IMR-90 (cell line): ENCODE measurements at regions not wholly inside any gene's neighbourhood (a gene's known extent, or its start where the extent isn't known, plus 50 kb on each side); places are given as distances from the start of the nearest gene placed in this dataset.

ENCODE experiments used
- ATAC-seq: fragments of 200-7000 bp; cut with Tn5 transposase; 2 replicates; pipeline ENCODE4 v1.9.1; 2020; ENCODE audit warnings: low read depth, mild to moderate bottlenecking, moderate library complexity
- BruUV-seq: library from RNA; stranded (reverse); fragments of 400-500 nt; replicated peaks from 2 replicates; lab custom pipeline; 2021; lab: Mats Ljungman, UMichigan
- CTCF ChIA-PET: fragments of 300-600 bp; formaldehyde crosslinking; extraction: SDS; loops from one replicate; lab custom pipeline; 2021; ENCODE audit warnings: antibody characterized with exemption; lab: Yijun Ruan, JAX
- POLR2A ChIA-PET: fragments of 300-600 bp; sonication (Branson Sonifier 250); formaldehyde crosslinking; loops from one replicate; lab custom pipeline; 2022; ENCODE audit warnings: antibody characterized with exemption; ENCODE audit not compliant: unreplicated experiment; lab: Charles Lee
- DNase-seq: peaks from one replicate; pipeline ENCODE4 v3.0.0; 2013
- H2AFZ ChIP-seq: replicated peaks from 2 replicates; pipeline ENCODE3; 2013; ENCODE audit warnings: low read length, mild to moderate bottlenecking; ENCODE audit not compliant: poor library complexity
- H2AK5ac ChIP-seq: 2 replicates; pipeline ENCODE4 v1.6.1; 2013; ENCODE audit warnings: low read depth, low read length, inconsistent platforms
- H2AK9ac ChIP-seq: replicated peaks from 2 replicates; pipeline ENCODE3; 2013; ENCODE audit warnings: mild to moderate bottlenecking, low read depth, low read length, moderate library complexity; ENCODE audit not compliant: poor library complexity
- H2BK120ac ChIP-seq: 2 replicates; pipeline ENCODE4 v1.6.1; 2013; ENCODE audit warnings: low read depth, low read length, inconsistent platforms
- H2BK15ac ChIP-seq: 3 replicates; pipeline ENCODE4 v1.6.1; 2013; ENCODE audit warnings: low read depth, low read length, inconsistent platforms
- H2BK20ac ChIP-seq: 2 replicates; pipeline ENCODE4 v1.6.1; 2013; ENCODE audit warnings: low read depth, mild to moderate bottlenecking, inconsistent platforms, low read length, moderate library complexity
- H2BK5ac ChIP-seq: 2 replicates; pipeline ENCODE4 v1.6.1; 2013; ENCODE audit warnings: mild to moderate bottlenecking, low read depth, low read length, inconsistent platforms; ENCODE audit not compliant: poor library complexity, severe bottlenecking
- H3K14ac ChIP-seq: replicated peaks from 2 replicates; pipeline ENCODE4 v1.6.1; 2013; ENCODE audit warnings: low read depth, low read length, inconsistent platforms
- H3K18ac ChIP-seq: 2 replicates; pipeline ENCODE4 v1.6.1; 2013; ENCODE audit warnings: low read depth, low read length, control low read depth
- H3K23ac ChIP-seq: 2 replicates; pipeline ENCODE4 v1.6.1; 2013; ENCODE audit warnings: low read depth, low read length, inconsistent platforms
- H3K27ac ChIP-seq: 2 replicates; pipeline ENCODE4 v1.5.1; 2013; ENCODE audit warnings: mild to moderate bottlenecking, control low read depth, low read length; ENCODE audit not compliant: insufficient read depth
- H3K27me3 ChIP-seq: 2 replicates; pipeline ENCODE4 v1.6.1; 2013; ENCODE audit warnings: low read length; ENCODE audit not compliant: control insufficient read depth, insufficient read depth
- H3K36me3 ChIP-seq: 2 replicates; pipeline ENCODE4 v1.6.1; 2013; ENCODE audit warnings: low read length, mixed read lengths; ENCODE audit not compliant: control insufficient read depth, insufficient read depth
- H3K4ac ChIP-seq: 2 replicates; pipeline ENCODE4 v1.6.1; 2013; ENCODE audit warnings: low read depth, low read length, inconsistent platforms
- H3K4me1 ChIP-seq: 2 replicates; pipeline ENCODE4 v1.6.1; 2013; ENCODE audit warnings: low read length, mixed read lengths; ENCODE audit not compliant: control insufficient read depth, insufficient read depth
- H3K4me2 ChIP-seq: 2 replicates; pipeline ENCODE4 v1.6.1; 2013; ENCODE audit warnings: low read depth, mild to moderate bottlenecking, control low read depth, low read length, moderate library complexity
- H3K4me3 ChIP-seq: 2 replicates; pipeline ENCODE4 v1.5.1; 2013; ENCODE audit warnings: low read depth, mild to moderate bottlenecking, control low read depth, low read length, moderate library complexity; ENCODE audit not compliant: insufficient read depth
- H3K56ac ChIP-seq: 2 replicates; pipeline ENCODE4 v1.6.1; 2013; ENCODE audit warnings: low read length, inconsistent platforms; ENCODE audit not compliant: insufficient read depth; ENCODE audit errors: extremely low read depth
- H3K79me1 ChIP-seq, 2 experiments: 2 replicates each; pipeline ENCODE4 v1.6.1; 2013; ENCODE audit warnings: low read length in 2 of 2, inconsistent platforms in 1 of 2, low read depth in 1 of 2
- H3K9ac ChIP-seq: 2 replicates; pipeline ENCODE4 v1.6.1; 2013; ENCODE audit warnings: low read depth, low read length, control low read depth
- H3K9me1 ChIP-seq: 2 replicates; pipeline ENCODE4 v1.6.1; 2013; ENCODE audit warnings: low read length, inconsistent platforms; ENCODE audit not compliant: insufficient read depth
- H3K9me3 ChIP-seq: 2 replicates; pipeline ENCODE4 v1.6.1; 2013; ENCODE audit warnings: low read length; ENCODE audit not compliant: control insufficient read depth, insufficient read depth
- H4K20me1 ChIP-seq: 2 replicates; pipeline ENCODE4 v1.6.1; 2013; ENCODE audit warnings: low read length, inconsistent platforms; ENCODE audit not compliant: insufficient read depth
- H4K5ac ChIP-seq: 2 replicates; pipeline ENCODE4 v1.6.1; 2013; ENCODE audit warnings: mild to moderate bottlenecking, low read depth, low read length, control low read depth
- H4K8ac ChIP-seq, 2 experiments: 2 replicates each; pipeline ENCODE4 v1.6.1; 2013; ENCODE audit warnings: low read depth in 2 of 2, low read length in 2 of 2, control low read depth in 1 of 2, inconsistent platforms in 1 of 2
- H4K91ac ChIP-seq: 2 replicates; pipeline ENCODE4 v1.6.1; 2013; ENCODE audit warnings: low read depth, low read length, inconsistent platforms; ENCODE audit not compliant: insufficient read depth
- BHLHE40 ChIP-seq: fragments of 150-350 bp; IDR thresholded peaks from 2 replicates; pipeline ENCODE4 v1.6.1; 2016; ENCODE audit warnings: mild to moderate bottlenecking, low read depth, low read length
- CHD1 ChIP-seq: IDR thresholded peaks from 2 replicates; pipeline ENCODE4 v1.6.1; 2012; ENCODE audit warnings: low read depth, low read length, improper control_type of control experiment
- MAFK ChIP-seq: IDR thresholded peaks from 2 replicates; pipeline ENCODE4 v1.6.1; 2012; ENCODE audit warnings: low read depth, low read length, improper control_type of control experiment
- POLR2A ChIP-seq: IDR thresholded peaks from 2 replicates; pipeline ENCODE4 v1.6.1; 2012; ENCODE audit warnings: mild to moderate bottlenecking, low read depth, low read length
- RAD21 ChIP-seq: IDR thresholded peaks from 2 replicates; pipeline ENCODE4 v1.6.1; 2012; ENCODE audit warnings: low read length, improper control_type of control experiment
- SMC3 ChIP-seq: fragments of 150-350 bp; IDR thresholded peaks from 2 replicates; pipeline ENCODE4 v1.6.1; 2016; ENCODE audit warnings: low read depth, mild to moderate bottlenecking, antibody characterized with exemption, low read length, moderate library complexity
- WGBS, 2 experiments: methylation state at CpG; one replicate each; pipeline versions ENCODE4 v1.1.5 to v1.1.7; 2013; ENCODE audit warnings: missing lambda C conversion rate in 2 of 2; ENCODE audit not compliant: insufficient read length in 1 of 2; ENCODE audit errors: extremely low coverage in 2 of 2; 5-methylcytosine and 5-hydroxymethylcytosine counted together
- dilution Hi-C: fragments of 300-500 bp; cut with HindIII; formaldehyde crosslinking; loops from one replicate; pipeline ENCODE4 v1.14.3; 2018; ENCODE audit warnings: low sequenced_read_pairs; ENCODE audit not compliant: unreplicated experiment
- in situ Hi-C: fragments of 300-500 bp; cut with MboI; formaldehyde crosslinking; loops from 3 replicates; pipeline ENCODE4 v1.14.3; 2019; ENCODE audit warnings: low sequenced_read_pairs, inconsistent platforms, mixed read lengths
- intact Hi-C: fragments of 100-400 bp; cut with micrococcal nuclease; formaldehyde crosslinking; loops from 2 replicates; pipeline ENCODE4 v1.10.0; 2022
- TF ChIP-seq, protein P1 (sequence below): fragments of 150-350 bp; IDR thresholded peaks from 2 replicates; pipeline ENCODE4 v1.6.1; 2017; ENCODE audit warnings: mild to moderate bottlenecking, antibody characterized with exemption, low read length, low read depth

DNA sequence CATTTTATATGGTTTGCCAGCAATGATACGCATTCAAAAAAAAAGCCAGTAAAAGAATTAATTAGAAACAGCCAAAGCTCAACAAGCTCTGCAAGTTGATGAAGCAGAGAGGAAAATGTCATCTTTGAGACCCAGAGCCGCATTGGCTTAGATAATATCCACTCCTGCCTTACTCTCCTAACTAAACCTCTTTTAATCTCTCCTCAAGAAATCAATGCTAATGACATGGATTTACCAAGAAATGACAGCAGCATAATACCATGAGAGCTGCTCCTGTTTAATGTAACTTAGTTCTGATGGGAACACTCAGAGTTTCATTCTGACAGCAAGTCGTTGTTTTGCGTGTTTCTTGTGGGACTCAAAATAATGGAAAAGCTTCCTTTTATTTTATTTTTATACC lies 1099.4 kb upstream of the PIK3C3 start:
- CTCF ChIA-PET, result no interaction called here
- Histone ChIP-seq H3K79me1 (no peaks in the 10 kb centered on the region), H2BK15ac (no peak overlapping the region), H3K4me2 (no peak overlapping the region), H3K27me3 (no peaks in the 10 kb centered on the region), H3K4me3 (no peak overlapping the region), H2AK9ac (no peak overlapping the region), H3K9me1 (no peaks in the 10 kb centered on the region), H2BK20ac (no peak overlapping the region), H3K27ac (no peak overlapping the region), H3K36me3 (no peaks in the 10 kb centered on the region), H3K4me1 (no peaks in the 10 kb centered on the region), H4K8ac (no peak overlapping the region), H4K20me1 (no peaks in the 10 kb centered on the region), H3K14ac (no peak overlapping the region), H4K91ac (no peak overlapping the region), H2BK120ac (no peak overlapping the region), H2AFZ (no peak overlapping the region), H2AK5ac (no peak overlapping the region), H3K4ac (no peak overlapping the region), H3K23ac (no peak overlapping the region), H4K5ac (no peak overlapping the region), H3K18ac (no peak overlapping the region), H3K56ac (no peak overlapping the region), H2BK5ac (no peak overlapping the region), H3K9me3 (no peaks in the 10 kb centered on the region), H3K9ac (no peak overlapping the region)
- intact Hi-C loops (no loop called here), in situ Hi-C loops (no loop called here), dilution Hi-C loops (no loop called here)
- no peak for DNase-seq
- BruUV-seq, result no TSS peak
- no peak for ATAC-seq
- TF ChIP-seq, protein P1, sequence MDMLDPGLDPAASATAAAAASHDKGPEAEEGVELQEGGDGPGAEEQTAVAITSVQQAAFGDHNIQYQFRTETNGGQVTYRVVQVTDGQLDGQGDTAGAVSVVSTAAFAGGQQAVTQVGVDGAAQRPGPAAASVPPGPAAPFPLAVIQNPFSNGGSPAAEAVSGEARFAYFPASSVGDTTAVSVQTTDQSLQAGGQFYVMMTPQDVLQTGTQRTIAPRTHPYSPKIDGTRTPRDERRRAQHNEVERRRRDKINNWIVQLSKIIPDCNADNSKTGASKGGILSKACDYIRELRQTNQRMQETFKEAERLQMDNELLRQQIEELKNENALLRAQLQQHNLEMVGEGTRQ, result no peak
- no peak for TF ChIP-seq SMC3
- TF ChIP-seq BHLHE40, result no peak
- no peak for TF ChIP-seq MAFK
- TF ChIP-seq POLR2A, result no peak
- TF ChIP-seq CHD1, result no peak
- no peak for TF ChIP-seq RAD21
- no CpG with 5 or more reads among the region's 4 CpGs for WGBS, 2 experiments
- POLR2A ChIA-PET, result no interaction called here
